ENCODE measurements at regions not wholly inside any gene's neighbourhood (a gene's known extent, or its start where the extent isn't known, plus 50 kb on each side); places are given as distances from the start of the nearest gene placed in this dataset.

DNA sequence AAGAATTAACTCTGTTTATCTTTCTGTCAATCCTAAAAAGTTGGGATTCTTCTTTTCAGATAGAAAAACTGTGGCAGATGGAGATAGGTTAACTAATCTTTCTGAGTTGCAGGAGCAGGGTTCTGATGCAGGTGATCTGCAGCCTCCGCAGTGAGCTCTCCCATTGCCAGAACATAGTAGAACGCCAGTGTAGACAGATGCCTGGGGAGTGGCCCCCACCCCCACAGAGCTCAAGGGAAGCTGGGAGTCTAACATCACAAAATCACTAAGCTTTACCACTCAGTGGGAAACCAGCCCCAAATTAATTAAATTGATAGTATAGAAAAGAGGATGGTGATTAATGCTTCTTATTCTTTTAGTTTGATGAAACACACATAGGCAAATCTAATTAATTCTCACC, 295.0 kb upstream of the ATP10A start:
- TF ChIP-seq, protein P1, sequence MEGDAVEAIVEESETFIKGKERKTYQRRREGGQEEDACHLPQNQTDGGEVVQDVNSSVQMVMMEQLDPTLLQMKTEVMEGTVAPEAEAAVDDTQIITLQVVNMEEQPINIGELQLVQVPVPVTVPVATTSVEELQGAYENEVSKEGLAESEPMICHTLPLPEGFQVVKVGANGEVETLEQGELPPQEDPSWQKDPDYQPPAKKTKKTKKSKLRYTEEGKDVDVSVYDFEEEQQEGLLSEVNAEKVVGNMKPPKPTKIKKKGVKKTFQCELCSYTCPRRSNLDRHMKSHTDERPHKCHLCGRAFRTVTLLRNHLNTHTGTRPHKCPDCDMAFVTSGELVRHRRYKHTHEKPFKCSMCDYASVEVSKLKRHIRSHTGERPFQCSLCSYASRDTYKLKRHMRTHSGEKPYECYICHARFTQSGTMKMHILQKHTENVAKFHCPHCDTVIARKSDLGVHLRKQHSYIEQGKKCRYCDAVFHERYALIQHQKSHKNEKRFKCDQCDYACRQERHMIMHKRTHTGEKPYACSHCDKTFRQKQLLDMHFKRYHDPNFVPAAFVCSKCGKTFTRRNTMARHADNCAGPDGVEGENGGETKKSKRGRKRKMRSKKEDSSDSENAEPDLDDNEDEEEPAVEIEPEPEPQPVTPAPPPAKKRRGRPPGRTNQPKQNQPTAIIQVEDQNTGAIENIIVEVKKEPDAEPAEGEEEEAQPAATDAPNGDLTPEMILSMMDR (conservative IDR thresholded peaks at IDR 0.05): no peak
- no peak for TF ChIP-seq EZH2 (IDR thresholded peaks at IDR 0.05; ENCODE audit: low read depth)
- H3K79me2 ChIP-seq (ENCODE audit: low read depth): no peaks in the 10 kb centered on the region
- POLR2A ChIA-PET (ENCODE audit: unreplicated experiment): no interaction called here
- no peak overlapping the region for H3K27ac ChIP-seq
- no peaks in the 10 kb centered on the region for H3F3A ChIP-seq (ENCODE audit: insufficient read depth, low read depth)
- no peaks in the 10 kb centered on the region for H3K36me3 ChIP-seq (ENCODE audit: low read depth)
- CTCF ChIA-PET: no interaction called here
- no peaks in the 10 kb centered on the region for H3K9me2 ChIP-seq (ENCODE audit: insufficient read depth)
- BruUV-seq (replicated peaks): no TSS peak
- H3K27me3 ChIP-seq (ENCODE audit: insufficient read depth, low read depth): peaks cover 6% of the 10 kb centered on the region
- no peak overlapping the region for H3K4me2 ChIP-seq
- no peaks in the 10 kb centered on the region for H3K4me1 ChIP-seq (replicated peaks; ENCODE audit: insufficient read depth)
- no peaks in the 10 kb centered on the region for H4K20me1 ChIP-seq (ENCODE audit: insufficient read depth)
- no peaks in the 10 kb centered on the region for H3K9me3 ChIP-seq (ENCODE audit: insufficient read depth, low read depth)
- no peak overlapping the region for H3K4me3 ChIP-seq
- H2AFZ ChIP-seq: no peak overlapping the region
- DNase-seq: no peak
- intact Hi-C loops (cut with micrococcal nuclease; ENCODE audit: unreplicated experiment): no loop called here

DNA sequence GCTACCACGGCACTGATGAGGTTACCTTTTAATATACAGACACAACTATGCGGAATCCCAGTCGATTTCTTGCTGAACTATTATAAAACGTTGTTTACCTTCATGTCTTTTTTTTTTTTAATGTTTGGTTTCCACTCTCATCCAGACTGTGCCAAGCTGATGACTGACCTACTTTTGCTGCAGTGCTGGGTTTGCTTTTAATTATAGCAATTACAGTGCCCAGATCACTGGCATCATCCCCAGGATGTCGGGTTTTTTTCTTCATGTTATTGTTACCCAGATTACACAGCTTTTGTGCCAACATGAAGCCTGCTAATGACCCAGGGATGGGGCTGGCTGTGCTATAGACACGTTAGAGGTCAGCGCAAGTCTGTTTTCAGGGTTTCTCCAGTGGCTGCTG, 294.0 kb upstream of the ATP10A start:
- Histone ChIP-seq H4K20me1 (ENCODE audit: insufficient read depth) (no peaks in the 10 kb centered on the region), H2AFZ (no peak overlapping the region), H3F3A (ENCODE audit: insufficient read depth, low read depth) (no peaks in the 10 kb centered on the region), H3K36me3 (ENCODE audit: low read depth) (no peaks in the 10 kb centered on the region), H3K79me2 (ENCODE audit: low read depth) (no peaks in the 10 kb centered on the region), H3K27ac (no peak overlapping the region), H3K4me2 (no peak overlapping the region), H3K27me3 (ENCODE audit: insufficient read depth, low read depth) (peaks cover 6% of the 10 kb centered on the region), H3K4me3 (no peak overlapping the region), H3K4me1 (replicated peaks; ENCODE audit: insufficient read depth) (no peaks in the 10 kb centered on the region), H3K9me2 (ENCODE audit: insufficient read depth) (no peaks in the 10 kb centered on the region), H3K9me3 (ENCODE audit: insufficient read depth, low read depth) (no peaks in the 10 kb centered on the region)
- no TSS peak for BruUV-seq (replicated peaks)
- no peak for DNase-seq
- ChIA-PET POLR2A (ENCODE audit: unreplicated experiment) (no interaction called here), CTCF (no interaction called here)
- intact Hi-C loops (cut with micrococcal nuclease; ENCODE audit: unreplicated experiment): no loop called here
- TF ChIP-seq EZH2 (IDR thresholded peaks at IDR 0.05; ENCODE audit: low read depth): no peak
- TF ChIP-seq, protein P1 (conservative IDR thresholded peaks at IDR 0.05): no peak

DNA sequence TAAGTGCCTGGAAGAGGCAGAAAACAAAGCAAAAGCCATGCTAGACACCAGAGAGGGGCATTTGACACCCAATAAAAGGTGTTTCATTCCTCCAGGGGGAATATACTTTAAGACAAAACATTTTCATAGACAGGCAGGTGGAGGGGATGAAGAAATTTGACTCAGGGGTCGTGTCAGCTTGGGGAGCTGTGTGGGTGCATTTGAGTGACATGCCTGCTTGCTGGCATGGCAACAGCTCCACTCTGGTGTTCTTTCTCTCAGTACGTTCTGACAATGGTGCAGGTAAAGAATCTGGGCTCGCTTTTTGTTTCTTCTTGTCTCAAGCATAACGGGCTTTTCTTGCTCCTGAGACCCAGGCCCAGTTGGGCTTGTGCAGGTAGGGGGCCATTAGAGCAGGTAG, 292.9 kb upstream of the ATP10A start:
- intact Hi-C loops (cut with micrococcal nuclease; ENCODE audit: unreplicated experiment): no loop called here
- no TSS peak for BruUV-seq (replicated peaks)
- Histone ChIP-seq H3K9me3 (ENCODE audit: insufficient read depth, low read depth) (no peaks in the 10 kb centered on the region), H3K4me2 (no peak overlapping the region), H3K4me3 (no peak overlapping the region), H3K79me2 (ENCODE audit: low read depth) (no peaks in the 10 kb centered on the region), H3K27ac (no peak overlapping the region), H3K9me2 (ENCODE audit: insufficient read depth) (no peaks in the 10 kb centered on the region), H4K20me1 (ENCODE audit: insufficient read depth) (no peaks in the 10 kb centered on the region), H3K4me1 (replicated peaks; ENCODE audit: insufficient read depth) (no peaks in the 10 kb centered on the region), H3K27me3 (ENCODE audit: insufficient read depth, low read depth) (peaks cover 6% of the 10 kb centered on the region), H3K36me3 (ENCODE audit: low read depth) (no peaks in the 10 kb centered on the region), H2AFZ (no peak overlapping the region), H3F3A (ENCODE audit: insufficient read depth, low read depth) (no peaks in the 10 kb centered on the region)
- ChIA-PET POLR2A (ENCODE audit: unreplicated experiment) (no interaction called here), CTCF (no interaction called here)
- no peak for DNase-seq
- TF ChIP-seq, protein P1 (conservative IDR thresholded peaks at IDR 0.05): no peak
- TF ChIP-seq EZH2 (IDR thresholded peaks at IDR 0.05; ENCODE audit: low read depth): no peak

Measured in PC-9 (cell line).